GM21619 (cell line): ENCODE measurements at regions not wholly inside any gene's neighbourhood (a gene's known extent, or its start where the extent isn't known, plus 50 kb on each side); places are given as distances from the start of the nearest gene placed in this dataset.
"Not testable (repeated sequence)": the region's sequence is repeated elsewhere in the genome, so short reads cannot be mapped to it uniquely, and the experiment has no call there.

Experiments used
- ATAC-seq: cut with Tn5 transposase; IDR thresholded peaks from one replicate; pipeline ENCODE4 v1.9.1; 2021; ENCODE audit not compliant: unreplicated experiment

GRCh38 chrX:1060562-1060960 lies 151.9 kb downstream of the CRLF2 start:
- ATAC-seq: no peak

- ATAC-seq: no peak
Measured at GRCh38 chrX:1059576-1060561, 152.6 kb downstream of the CRLF2 start.

- not testable (repeated sequence) for ATAC-seq
Measured at GRCh38 chrX:1053600-1053999, 158.8 kb downstream of the CRLF2 start.

- ATAC-seq: no peak
Measured at GRCh38 chrX:1053072-1053471, 159.4 kb downstream of the CRLF2 start.

GRCh38 chrX:1052021-1052420 lies 160.4 kb downstream of the CRLF2 start:
- no peak for ATAC-seq

- no peak for ATAC-seq
Measured at GRCh38 chrX:1051421-1051820, 161.0 kb downstream of the CRLF2 start.

- no peak for ATAC-seq
Measured at GRCh38 chrX:1045680-1046314, 166.7 kb downstream of the CRLF2 start.

GRCh38 chrX:1041091-1041490 lies 171.4 kb downstream of the CRLF2 start:
- no peak for ATAC-seq

- not testable (repeated sequence) for ATAC-seq
Measured at GRCh38 chrX:1035931-1036330, 176.5 kb downstream of the CRLF2 start.

GRCh38 chrX:1035206-1035605 lies 177.2 kb downstream of the CRLF2 start:
- ATAC-seq: no peak

- ATAC-seq: no peak
Measured at GRCh38 chrX:1034717-1035116, 177.7 kb downstream of the CRLF2 start.

- ATAC-seq: no peak
Measured at GRCh38 chrX:1031521-1032430, 180.7 kb downstream of the CRLF2 start.

- no peak for ATAC-seq
Measured at GRCh38 chrX:1029494-1029893, 183.0 kb downstream of the CRLF2 start.

- ATAC-seq: no peak
Measured at GRCh38 chrX:1027680-1028079, 184.8 kb downstream of the CRLF2 start.

- peak; percentile 28 for ATAC-seq
Measured at GRCh38 chrX:1027133-1027532, 185.3 kb downstream of the CRLF2 start.

GRCh38 chrX:1026263-1027015 lies 186.0 kb downstream of the CRLF2 start:
- ATAC-seq: peak; percentile 64

GRCh38 chrX:1025413-1025812 lies 187.0 kb downstream of the CRLF2 start:
- no peak for ATAC-seq

GRCh38 chrX:1023676-1024075 lies 188.8 kb downstream of the CRLF2 start:
- ATAC-seq: no peak

- not testable (repeated sequence) for ATAC-seq
Measured at GRCh38 chrX:1021314-1021993, 191.0 kb downstream of the CRLF2 start.

- ATAC-seq: no peak
Measured at GRCh38 chrX:1020634-1021166, 191.7 kb downstream of the CRLF2 start.
